Kasumi-1 (cell line): ENCODE measurements at regions not wholly inside any gene's neighbourhood (a gene's known extent, or its start where the extent isn't known, plus 50 kb on each side); places are given as distances from the start of the nearest gene placed in this dataset.

Experiments used
- DNase-seq, 2 experiments: peaks; one replicate each; lab custom pipeline; 2025; lab: John Stamatoyannopoulos, UW

DNA sequence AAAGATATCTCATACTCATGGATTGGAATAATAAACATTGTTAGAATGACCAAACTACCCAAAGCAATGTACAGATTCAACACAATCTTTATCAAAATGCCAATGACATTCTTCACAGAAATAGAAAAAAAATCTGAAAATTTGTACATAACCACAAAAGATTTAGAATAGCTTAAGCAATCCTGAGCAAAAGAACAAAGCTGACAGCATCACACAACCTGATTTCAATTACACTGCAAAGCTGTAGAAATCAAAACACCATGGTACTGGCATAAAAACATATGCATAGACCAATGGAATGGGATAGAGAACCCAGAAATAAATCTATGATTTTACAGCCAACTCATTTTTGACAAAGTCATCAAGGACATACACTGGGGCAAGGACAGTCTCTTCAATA lies 130.0 kb upstream of the TMEM72 start:
- DNase-seq = no peak

DNA sequence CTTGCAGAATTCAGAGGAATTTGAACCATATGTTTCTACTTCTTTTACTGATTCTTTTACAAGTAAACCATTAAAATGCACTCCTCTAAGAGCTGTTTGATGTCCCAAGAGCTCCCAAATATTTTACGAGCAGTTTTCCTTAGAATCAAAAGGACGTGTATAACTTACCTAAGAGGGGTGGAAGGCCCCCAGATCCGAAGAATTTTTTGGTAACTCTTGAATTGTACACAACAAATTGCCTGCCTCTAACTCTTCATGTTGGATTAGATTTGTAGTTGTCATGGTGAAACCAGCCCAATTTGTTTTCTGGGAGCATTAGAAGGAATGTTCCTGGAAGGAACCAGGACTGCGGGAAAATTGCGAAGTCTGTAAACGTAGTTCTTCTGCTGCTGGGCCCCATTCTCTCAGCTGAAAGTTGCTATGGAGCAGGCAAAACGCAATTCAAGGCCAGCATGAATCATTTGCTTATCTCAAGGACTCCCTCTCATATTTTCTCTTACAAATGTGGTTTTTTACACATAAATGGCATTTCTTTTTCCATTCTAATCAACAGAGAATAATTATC lies 124.8 kb upstream of the TMEM72 start:
- no peak for DNase-seq

DNA sequence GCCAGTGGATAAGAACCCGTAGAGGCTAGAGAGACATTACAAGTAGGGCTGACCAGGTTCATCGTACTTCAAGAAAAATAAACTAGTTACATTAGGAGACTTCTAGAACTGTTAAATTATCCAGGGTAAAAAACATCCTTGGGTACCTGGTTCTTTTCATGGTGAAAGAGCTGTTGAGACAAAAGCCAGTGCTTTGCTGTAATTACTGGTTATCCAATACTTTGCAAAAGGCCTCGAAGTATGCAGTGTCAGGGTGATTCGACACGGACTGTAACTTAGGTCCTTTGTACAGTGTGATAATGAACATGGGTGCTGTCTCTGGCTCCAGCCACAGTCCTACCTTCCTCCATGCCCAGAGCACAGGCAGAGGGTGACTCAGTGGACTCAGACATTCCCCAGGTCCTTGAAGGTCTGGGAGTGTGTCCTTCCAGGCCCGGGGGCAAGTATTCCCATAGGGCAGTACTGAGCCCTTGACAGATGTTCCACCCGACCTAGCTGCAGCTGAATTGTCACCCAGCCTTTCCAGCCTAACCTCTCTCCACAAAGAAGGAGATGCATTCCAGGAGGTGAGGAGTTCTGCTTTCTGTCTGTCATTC lies 123.6 kb upstream of the TMEM72 start:
- DNase-seq = no peak

DNA sequence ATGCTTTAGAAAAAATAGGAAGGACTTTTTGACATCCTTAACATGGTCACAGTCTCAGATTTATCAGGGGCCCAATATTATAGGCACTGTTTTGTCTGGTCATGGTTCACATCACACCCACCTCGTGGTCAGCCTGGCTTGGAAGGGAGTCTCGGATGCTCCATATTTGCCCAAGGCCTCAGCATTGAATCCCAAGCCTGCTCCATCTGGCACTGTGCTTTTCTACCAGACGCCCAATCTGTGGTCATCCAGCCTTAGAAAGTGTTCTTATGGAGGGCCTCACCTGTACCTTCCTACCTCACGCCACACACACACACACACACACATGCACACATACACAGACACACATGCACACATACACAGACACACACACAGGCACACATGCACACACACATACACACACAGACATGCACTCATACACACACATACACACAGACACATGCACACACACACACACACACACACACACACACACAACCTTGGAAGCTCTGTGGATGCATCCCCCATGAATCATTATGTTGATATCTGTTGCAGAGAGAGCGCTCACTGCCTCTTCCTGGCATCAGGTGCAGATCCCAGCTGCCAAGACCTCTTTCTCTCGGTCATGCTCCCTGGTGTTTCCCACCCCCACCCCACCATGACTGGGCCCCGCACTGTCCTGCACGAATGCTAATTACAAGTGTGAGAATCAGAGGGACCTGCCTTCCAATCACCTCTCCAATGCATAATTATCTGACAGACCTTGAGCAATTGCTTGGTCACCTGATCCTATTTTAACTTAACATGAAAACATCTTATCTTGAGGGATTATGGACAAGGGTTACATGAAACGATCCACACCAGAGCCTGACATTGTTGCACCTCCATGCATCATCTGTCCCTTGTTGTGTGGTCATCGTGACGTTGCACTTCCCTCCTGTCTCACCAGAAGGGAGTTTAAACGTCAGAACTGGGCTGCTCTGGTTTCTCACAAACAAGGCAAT lies 122.7 kb upstream of the TMEM72 start:
- DNase-seq = no peak

DNA sequence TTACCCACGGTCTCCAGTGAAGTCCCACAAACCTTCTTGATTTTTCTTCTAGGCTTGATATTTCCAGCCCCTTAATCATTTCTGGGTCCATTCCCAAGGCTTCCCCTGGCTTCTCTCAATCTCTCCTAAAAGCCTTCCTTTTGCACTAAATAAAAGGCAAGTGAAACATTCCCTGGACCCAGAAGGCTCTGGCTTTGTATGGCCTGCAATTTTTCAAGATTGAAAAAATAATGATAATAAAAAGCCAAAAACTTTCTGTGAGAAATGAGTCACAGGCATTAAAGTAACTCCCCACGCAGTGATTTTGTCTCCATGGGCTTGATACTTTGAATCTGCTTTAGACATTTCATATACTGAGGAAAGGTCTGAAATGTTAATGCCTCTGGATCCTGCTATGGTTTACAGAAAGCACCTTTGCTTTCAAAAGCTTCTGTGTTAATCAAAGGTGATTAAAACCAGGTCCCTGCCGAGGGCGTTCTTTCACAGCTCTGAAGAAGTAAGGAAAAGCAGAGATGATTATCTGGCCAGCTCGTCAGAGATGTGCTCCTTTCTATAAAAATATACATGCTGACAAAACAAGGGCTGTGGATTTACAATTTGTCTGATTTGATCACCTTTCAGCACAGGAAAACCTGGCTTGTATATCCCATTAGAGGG lies 118.9 kb upstream of the TMEM72 start:
- no peak for DNase-seq

DNA sequence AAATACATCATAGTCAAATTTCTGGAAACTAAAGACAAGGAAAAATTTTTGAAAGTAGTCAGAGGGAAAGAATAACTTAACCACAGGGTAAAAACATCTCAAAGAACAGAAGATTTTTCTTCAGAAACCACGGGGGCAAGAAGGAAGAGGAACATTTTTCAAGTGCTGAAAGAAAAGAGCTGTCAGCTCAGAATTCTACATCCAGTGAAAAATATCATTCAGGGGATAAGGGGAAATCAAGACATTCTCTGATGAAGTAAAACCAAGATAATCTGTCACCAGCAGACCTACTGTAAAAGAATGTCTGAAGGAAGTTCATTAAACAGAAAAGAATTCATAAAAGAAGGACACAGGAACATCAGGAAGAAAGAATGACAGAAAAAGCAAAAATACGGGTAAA lies 111.2 kb upstream of the TMEM72 start:
- no peak for DNase-seq

DNA sequence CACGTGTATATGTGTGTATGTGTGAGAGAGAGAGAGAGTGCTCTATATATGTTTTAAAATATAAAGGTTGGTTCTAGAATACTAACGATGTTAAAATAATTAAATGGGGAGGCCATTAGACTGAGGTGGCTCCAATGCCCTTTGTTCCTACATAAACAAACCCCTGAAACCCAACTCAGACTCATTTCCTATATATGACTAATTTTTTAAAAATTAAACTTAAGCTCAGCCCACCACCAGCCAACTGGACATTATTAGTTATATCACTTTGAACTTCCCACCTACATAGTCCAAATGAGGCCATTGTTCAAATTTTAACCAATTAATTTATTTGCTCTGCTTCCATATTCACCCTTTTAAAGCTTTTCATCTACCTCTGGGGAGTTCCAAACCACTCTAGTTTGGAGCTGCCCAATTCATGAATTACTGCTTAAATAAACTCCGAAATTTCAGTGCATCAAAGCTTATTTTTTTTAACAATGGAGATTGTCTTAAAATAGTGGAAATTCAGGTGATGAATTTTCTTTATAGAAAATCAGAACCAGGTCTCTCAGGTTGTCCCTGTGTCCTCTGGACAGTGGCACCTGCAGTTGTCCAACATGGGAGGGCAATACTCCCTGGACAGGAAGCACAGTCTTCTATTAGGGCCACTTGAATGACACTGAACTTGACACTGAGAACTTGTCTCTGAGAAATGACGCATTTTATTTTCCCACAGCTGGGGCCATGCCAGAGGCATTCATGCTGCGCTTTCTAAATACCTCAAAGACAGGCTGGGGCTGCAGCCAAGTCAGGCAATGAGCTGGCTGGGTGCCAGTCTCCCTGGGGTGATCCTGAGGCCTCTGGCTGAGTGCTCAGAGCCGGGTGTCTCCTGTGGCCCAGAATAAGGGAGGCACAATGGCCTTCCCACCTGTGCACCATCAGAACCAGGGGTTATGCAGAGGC lies 109.5 kb upstream of the TMEM72 start:
- no peak for DNase-seq

DNA sequence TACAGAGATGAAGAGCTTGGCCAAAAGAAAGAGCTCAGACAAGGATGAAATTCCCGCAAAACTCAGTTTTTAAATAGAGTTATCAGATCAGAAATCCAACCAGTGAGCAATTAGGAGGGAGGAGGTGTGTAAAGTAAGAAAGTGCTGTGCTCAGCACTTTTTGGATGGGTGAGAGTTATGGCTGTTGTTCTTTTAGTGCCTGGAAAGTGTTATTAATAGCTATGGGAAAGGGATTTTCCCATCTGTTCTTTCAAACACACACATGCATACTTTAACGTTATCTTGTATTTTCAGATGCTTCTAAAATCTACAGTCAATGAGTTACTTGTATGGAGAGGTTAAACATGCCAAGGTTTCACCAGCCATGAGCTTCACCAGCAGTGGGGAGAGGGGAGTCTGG lies 107.3 kb upstream of the TMEM72 start:
- no peak for DNase-seq

DNA sequence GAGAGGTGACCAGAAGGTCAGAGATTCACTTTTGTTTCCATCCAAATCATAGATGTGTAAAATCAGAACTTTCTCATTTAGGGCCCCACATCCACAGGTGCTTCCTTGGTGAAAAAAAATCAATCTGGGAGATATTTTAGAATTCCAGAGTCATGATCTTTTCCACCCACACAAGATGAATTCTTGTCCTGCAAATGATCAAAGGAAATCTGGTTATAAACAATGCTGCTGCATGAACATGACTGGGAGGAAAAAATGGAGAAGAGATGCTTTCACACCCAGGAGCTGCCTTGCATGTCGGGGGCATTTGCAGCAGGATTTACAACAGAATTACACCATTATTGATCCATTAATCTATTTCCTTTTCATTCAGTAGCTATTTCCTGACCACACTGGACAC lies 106.5 kb upstream of the TMEM72 start:
- DNase-seq = no peak

DNA sequence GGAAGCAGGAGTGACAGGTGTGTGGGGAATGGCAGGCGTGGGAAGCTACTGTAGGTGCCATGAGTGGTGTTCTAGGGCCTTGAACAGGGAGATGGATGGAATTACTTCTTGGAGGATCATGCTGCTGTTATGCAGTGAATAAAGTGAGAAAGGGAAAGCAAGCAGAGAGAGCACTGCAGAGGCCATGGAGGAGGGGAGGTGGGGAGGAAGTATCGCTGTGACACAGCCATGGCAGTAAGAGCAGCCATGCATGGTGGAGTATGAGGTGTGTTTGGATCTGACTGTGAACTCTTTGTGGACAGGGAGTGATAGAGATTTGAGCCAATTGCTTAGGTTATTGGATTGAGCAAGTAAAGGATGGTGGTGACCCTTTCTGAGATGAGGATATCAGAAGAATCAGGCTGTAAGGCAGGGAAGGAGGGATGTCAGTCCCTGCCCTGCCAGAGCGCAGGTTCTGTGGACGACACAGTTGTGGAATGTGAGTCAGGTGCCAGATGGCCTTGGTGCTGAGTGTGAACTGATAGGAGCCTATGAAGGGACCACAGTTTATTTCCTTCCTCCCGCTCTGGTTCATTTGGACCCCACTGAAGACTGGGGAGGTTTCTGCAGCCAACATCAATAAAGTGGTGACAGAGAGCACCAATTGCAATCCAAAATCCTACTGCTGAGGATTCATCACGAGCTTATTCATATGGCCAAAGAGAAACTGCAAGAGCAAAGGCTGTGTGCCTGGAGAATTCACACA lies 105.5 kb upstream of the TMEM72 start:
- no peak for DNase-seq

DNA sequence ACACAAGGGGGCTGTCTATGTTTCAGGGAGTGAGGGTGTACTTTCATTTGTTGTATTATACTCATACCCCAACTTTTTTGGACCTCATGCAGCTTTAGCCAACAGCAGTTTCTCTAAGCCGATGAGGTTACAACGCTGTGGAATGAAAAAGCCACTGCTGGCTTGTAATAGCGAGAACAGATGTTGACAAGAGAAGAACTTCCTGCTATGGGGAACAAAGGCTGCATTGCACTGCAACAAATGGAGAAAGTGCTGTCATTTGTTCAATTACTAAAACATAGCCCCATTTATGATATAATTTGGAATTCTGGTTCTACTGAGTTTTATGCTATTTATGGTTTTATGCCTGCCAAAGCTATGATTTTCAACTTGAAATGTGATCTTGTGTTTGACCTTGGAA lies 104.2 kb upstream of the TMEM72 start:
- no peak for DNase-seq

DNA sequence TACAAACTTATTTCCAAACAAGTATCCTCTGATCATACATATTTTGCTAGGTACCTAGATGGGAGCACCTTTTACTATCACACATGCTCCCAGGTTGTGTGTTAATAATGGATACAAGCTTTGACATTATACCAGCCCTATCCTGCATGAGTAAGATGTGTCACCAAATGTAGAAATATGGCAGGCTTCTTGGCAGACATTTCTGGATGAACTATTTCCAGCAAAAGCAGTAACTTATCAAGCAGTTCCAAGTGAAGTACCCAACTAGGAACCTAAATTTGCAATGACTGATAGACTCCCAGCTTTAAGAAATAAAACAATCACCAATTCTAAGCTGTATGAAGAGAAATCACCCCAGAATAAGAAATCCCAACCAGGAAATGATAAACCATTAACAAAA lies 103.7 kb upstream of the TMEM72 start:
- DNase-seq = no peak

DNA sequence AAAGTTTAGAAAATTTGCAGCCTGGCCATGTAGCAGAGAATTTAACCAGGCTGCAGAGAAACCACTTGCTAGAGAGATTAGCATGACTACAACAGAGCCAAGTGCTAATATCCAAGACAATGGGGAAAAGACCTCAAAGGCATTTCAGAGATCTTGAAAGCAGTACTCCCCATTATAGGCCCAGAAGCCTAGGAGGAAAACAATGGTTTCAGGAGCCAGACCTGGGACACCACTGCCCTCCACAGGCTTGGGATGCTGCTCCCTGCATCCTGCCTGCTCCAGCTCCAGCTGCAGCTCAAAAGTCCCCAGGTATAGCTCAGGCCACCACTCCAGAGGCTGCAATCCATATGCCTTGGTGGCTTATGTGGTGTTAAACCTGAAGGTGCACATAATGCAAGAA lies 101.5 kb upstream of the TMEM72 start:
- no peak for DNase-seq

DNA sequence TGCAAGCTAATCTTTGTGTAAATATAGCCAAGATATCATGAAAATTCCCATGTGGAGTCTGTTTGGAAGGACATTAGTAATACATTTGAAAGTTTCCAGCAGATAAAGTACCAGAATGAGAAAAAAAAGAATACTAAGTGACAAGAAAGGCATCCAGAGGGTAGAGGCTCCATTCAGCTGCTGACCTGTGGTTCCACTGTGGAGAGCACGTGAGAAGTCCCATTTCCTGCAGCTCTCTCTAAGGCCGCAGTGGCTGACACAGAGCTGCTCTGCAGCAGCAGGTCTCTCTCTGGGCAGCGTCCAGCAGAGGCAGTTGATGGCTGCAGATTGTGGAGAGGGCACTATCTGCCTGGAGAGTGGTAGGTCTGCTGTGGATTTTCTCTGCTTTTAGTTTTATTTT lies 100.1 kb upstream of the TMEM72 start:
- DNase-seq = no peak

DNA sequence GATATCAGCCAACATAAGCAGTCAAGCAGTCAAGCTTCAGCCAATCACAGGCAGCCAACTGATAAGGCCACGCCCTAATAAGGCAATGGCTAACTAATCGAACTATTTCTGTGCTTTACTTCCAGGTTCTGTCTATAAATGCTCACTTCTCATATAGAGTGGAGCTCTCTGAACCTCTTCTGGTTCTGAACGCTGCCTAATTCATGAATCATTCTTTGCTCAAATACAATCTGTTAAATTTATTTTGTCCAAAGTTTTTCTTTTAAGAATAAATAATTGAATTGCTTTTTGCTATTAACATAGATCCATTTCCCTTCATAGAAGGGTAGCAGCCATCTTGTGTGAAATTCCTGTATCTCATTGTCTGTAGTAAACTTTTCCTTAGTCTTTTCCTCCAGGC lies 97.9 kb upstream of the TMEM72 start:
- no peak for DNase-seq

DNA sequence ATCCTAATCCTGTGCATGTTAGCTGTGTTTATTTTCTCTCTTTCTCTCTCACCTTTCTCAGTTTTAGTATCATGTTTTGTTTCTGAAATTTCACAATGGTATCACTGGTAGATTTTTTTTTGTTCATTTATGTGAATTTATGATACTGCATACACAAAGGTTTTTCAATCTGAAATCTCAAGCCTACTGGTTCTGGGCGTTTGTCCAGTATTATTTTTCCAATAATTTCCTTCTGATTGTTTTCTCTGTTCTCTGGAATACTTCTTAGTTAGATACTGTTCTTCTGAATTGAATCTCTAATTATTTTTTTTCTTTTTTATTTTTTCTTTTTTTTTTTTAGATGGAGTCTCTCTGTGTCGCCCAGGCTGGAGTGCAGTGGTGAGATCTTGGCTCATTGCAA lies 96.2 kb upstream of the TMEM72 start:
- no peak for DNase-seq

DNA sequence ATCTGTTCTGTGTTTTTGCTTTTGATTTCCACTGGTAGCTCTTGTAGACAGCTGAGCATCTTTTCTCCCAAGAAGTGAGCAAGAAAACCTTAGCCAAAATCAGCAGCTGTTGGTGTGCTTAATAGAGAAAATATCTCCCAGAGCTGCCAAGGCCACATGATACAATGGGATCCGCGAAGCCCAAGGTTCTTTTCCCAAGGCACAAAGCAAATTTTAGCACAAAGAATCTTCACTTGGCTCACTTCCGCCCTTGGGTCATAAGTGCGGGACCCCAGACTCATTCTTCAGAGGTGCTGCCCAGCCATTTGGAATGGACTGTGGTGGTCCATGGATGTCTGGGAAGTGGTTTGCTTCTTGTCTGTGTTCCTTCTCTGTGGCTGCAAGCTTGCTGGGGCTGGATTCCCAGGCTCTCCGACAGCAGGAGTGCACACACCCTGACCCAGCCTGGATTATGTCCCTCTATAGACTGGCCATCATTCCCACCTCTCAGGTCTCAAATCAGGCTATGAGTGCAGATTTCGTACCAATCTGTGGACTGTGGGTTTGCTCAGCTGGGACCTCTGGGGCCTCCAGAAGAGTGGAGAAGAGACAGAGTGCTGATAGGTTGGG lies 93.0 kb upstream of the TMEM72 start:
- no peak for DNase-seq

DNA sequence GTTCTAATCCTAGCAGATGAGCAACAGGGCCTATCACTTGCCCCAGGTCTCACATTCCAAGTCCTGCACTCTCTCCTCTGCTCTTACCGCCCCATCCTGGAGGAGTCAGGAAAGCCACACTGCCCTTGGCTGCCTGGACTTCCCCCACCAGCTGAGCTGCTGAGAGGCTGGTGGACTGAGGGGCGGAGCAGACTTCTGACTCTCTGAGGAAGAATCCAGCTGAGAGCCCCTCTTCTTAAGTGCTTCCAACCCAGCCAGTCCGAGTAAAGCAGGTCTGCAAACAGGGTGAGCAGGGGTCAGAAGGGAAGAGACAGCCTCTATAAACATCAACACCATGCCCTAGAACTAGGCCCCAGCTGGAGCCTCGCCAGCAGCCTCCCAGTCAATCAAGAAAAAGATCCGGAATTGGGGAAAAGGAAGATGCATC lies 92.4 kb upstream of the TMEM72 start:
- DNase-seq = no peak

DNA sequence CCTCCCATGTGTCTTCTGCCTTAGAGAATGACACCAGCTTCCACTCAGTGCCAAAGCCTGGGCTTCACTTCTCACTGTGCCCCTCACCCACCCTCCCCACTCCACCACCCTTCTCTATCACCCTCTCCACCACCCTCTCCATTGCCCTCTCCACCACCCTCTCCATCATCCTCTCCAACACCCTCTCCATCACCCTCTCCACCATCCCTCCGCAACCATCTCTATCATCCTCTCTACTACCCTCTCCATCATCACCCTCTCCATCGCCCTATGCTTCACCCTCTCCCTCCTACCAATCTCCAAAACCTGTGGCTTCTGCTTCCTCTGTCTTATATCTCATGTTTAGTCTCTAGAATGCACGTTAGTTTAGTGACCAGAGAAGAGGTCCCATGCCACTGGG lies 91.0 kb upstream of the TMEM72 start:
- DNase-seq = no peak

DNA sequence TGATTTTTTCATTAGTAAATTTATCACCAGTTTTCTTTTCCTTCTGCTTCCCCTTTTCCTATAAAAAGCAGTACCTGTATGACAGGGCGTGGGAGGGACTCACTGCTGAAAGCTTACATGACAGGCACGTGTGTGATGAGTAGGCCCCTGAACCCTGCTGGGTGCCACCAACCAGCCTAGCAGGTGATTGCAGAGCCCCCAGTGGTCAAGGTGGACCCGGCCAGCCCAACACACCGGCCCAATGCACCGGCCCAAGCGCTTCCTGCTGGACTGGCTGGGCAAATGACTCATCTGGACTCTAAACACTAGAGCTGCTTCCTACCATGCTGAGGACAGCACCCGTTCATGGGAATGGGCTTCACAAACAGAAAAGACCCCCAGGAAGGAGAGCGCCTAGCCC lies 89.8 kb upstream of the TMEM72 start:
- DNase-seq = no peak
